ENCODE measurements at regions not wholly inside any gene's neighbourhood (a gene's known extent, or its start where the extent isn't known, plus 50 kb on each side); places are given as distances from the start of the nearest gene placed in this dataset.

GRCh38 chr16:27649021-27649420, 99.1 kb downstream of the KATNIP start:
- Histone ChIP-seq H3K4me3 (no peak overlapping the region), H3K79me2 (ENCODE audit: low read depth) (no peaks in the 10 kb centered on the region), H3K9me3 (ENCODE audit: insufficient read depth, low read depth) (no peaks in the 10 kb centered on the region), H3K27me3 (ENCODE audit: insufficient read depth, low read depth) (no peaks in the 10 kb centered on the region), H4K20me1 (ENCODE audit: insufficient read depth) (0 out of 2 replicates have a peak, but pooled peaks cover 7% of the 10 kb centered on the region), H3K9me2 (ENCODE audit: insufficient read depth) (no peaks in the 10 kb centered on the region), H3F3A (ENCODE audit: insufficient read depth, low read depth) (no peaks in the 10 kb centered on the region), H3K4me1 (replicated peaks; ENCODE audit: insufficient read depth) (no peaks in the 10 kb centered on the region), H2AFZ (no peak overlapping the region), H3K4me2 (no peak overlapping the region), H3K27ac (no peak overlapping the region), H3K36me3 (ENCODE audit: low read depth) (no peaks in the 10 kb centered on the region)
- no TSS peak for BruUV-seq (replicated peaks)
- TF ChIP-seq EZH2 (IDR thresholded peaks at IDR 0.05; ENCODE audit: low read depth): no peak
- ChIA-PET CTCF (no interaction called here), POLR2A (ENCODE audit: unreplicated experiment) (interaction anchor here (0.6 kb wide), 1 partner anchor 78 kb away, joined by 4 read pairs; no protein-coding TSS in a partner anchor)
- DNase-seq: no peak
- intact Hi-C loops (cut with micrococcal nuclease; ENCODE audit: unreplicated experiment): no loop called here

- Histone ChIP-seq H3K27me3 (ENCODE audit: insufficient read depth, low read depth) (no peaks in the 10 kb centered on the region), H3K4me3 (no peak overlapping the region), H2AFZ (no peak overlapping the region), H3F3A (ENCODE audit: insufficient read depth, low read depth) (no peaks in the 10 kb centered on the region), H3K9me3 (ENCODE audit: insufficient read depth, low read depth) (no peaks in the 10 kb centered on the region), H3K4me2 (no peak overlapping the region), H4K20me1 (ENCODE audit: insufficient read depth) (0 out of 2 replicates have a peak, but pooled peaks cover 7% of the 10 kb centered on the region), H3K36me3 (ENCODE audit: low read depth) (no peaks in the 10 kb centered on the region), H3K79me2 (ENCODE audit: low read depth) (no peaks in the 10 kb centered on the region), H3K9me2 (ENCODE audit: insufficient read depth) (no peaks in the 10 kb centered on the region), H3K27ac (no peak overlapping the region), H3K4me1 (replicated peaks; ENCODE audit: insufficient read depth) (no peaks in the 10 kb centered on the region)
- TF ChIP-seq CTCF (conservative IDR thresholded peaks at IDR 0.05) (no peak), EZH2 (IDR thresholded peaks at IDR 0.05; ENCODE audit: low read depth) (no peak)
- no peak for DNase-seq
- intact Hi-C loops (cut with micrococcal nuclease; ENCODE audit: unreplicated experiment): no loop called here
- ChIA-PET POLR2A (ENCODE audit: unreplicated experiment) (no interaction called here), CTCF (no interaction called here)
- BruUV-seq (replicated peaks): no TSS peak
These were observed 100.2 kb downstream of the KATNIP start for GRCh38 chr16:27650073-27650701.

GRCh38 chr16:27651301-27651700, 101.4 kb downstream of the KATNIP start:
- H3K4me3 ChIP-seq: no peak overlapping the region
- H3K4me1 ChIP-seq (replicated peaks; ENCODE audit: insufficient read depth): no peaks in the 10 kb centered on the region
- no peak overlapping the region for H3K27ac ChIP-seq
- intact Hi-C loops (cut with micrococcal nuclease; ENCODE audit: unreplicated experiment): no loop called here
- no peak for DNase-seq
- no peak for TF ChIP-seq CTCF (conservative IDR thresholded peaks at IDR 0.05)
- no peak for TF ChIP-seq EZH2 (IDR thresholded peaks at IDR 0.05; ENCODE audit: low read depth)
- no TSS peak for BruUV-seq (replicated peaks)
- H3K9me3 ChIP-seq (ENCODE audit: insufficient read depth, low read depth): no peaks in the 10 kb centered on the region
- H3K9me2 ChIP-seq (ENCODE audit: insufficient read depth): no peaks in the 10 kb centered on the region
- H3K36me3 ChIP-seq (ENCODE audit: low read depth): no peaks in the 10 kb centered on the region
- no peaks in the 10 kb centered on the region for H3K27me3 ChIP-seq (ENCODE audit: insufficient read depth, low read depth)
- no peaks in the 10 kb centered on the region for H3K79me2 ChIP-seq (ENCODE audit: low read depth)
- CTCF ChIA-PET: no interaction called here
- H4K20me1 ChIP-seq (ENCODE audit: insufficient read depth): 0 out of 2 replicates have a peak, but pooled peaks cover 7% of the 10 kb centered on the region
- H2AFZ ChIP-seq: no peak overlapping the region
- H3F3A ChIP-seq (ENCODE audit: insufficient read depth, low read depth): no peaks in the 10 kb centered on the region
- no peak overlapping the region for H3K4me2 ChIP-seq
- POLR2A ChIA-PET (ENCODE audit: unreplicated experiment): no interaction called here

GRCh38 chr16:27657811-27658210, 107.9 kb downstream of the KATNIP start:
- CTCF ChIA-PET: no interaction called here
- no TSS peak for BruUV-seq (replicated peaks)
- Histone ChIP-seq H3K36me3 (ENCODE audit: low read depth) (no peaks in the 10 kb centered on the region), H2AFZ (no peak overlapping the region), H3K4me1 (replicated peaks; ENCODE audit: insufficient read depth) (no peaks in the 10 kb centered on the region), H4K20me1 (ENCODE audit: insufficient read depth) (0 out of 2 replicates have a peak, but pooled peaks cover 7% of the 10 kb centered on the region), H3K9me3 (ENCODE audit: insufficient read depth, low read depth) (no peaks in the 10 kb centered on the region), H3K4me2 (no peak overlapping the region), H3K9me2 (ENCODE audit: insufficient read depth) (no peaks in the 10 kb centered on the region), H3K79me2 (ENCODE audit: low read depth) (no peaks in the 10 kb centered on the region), H3K4me3 (no peak overlapping the region), H3F3A (ENCODE audit: insufficient read depth, low read depth) (no peaks in the 10 kb centered on the region), H3K27me3 (ENCODE audit: insufficient read depth, low read depth) (no peaks in the 10 kb centered on the region), H3K27ac (no peak overlapping the region)
- no peak for DNase-seq
- intact Hi-C loops (cut with micrococcal nuclease; ENCODE audit: unreplicated experiment): no loop called here
- POLR2A ChIA-PET (ENCODE audit: unreplicated experiment): interaction anchor here (0.7 kb wide), 1 partner anchor 141 kb away, joined by 3 read pairs; no protein-coding TSS in a partner anchor
- TF ChIP-seq EZH2 (IDR thresholded peaks at IDR 0.05; ENCODE audit: low read depth) (no peak), CTCF (conservative IDR thresholded peaks at IDR 0.05) (no peak)

All from PC-9 (cell line).